CD14-positive monocyte (primary cell): ENCODE measurements at regions not wholly inside any gene's neighbourhood (a gene's known extent, or its start where the extent isn't known, plus 50 kb on each side); places are given as distances from the start of the nearest gene placed in this dataset.

Source experiments
- DNase-seq, 3 donors: peaks; one replicate each; pipeline ENCODE4 v3.0.0-alpha.2; 2011 to 2022
- H2AFZ ChIP-seq: 2 replicates; pipeline ENCODE4 v1.6.0; 2012; ENCODE audit warnings: mild to moderate bottlenecking, low read depth, low read length, inconsistent platforms; ENCODE audit not compliant: insufficient read depth, poor library complexity, severe bottlenecking
- H3K27ac ChIP-seq, 2 donors: 1 replicate in 1 of 2; 2 replicates in 1 of 2; pipeline ENCODE4 v1.5.1; 2012 to 2013; ENCODE audit warnings: low read length in 2 of 2, control low read depth in 1 of 2, inconsistent platforms in 1 of 2, low read depth in 1 of 2, mild to moderate bottlenecking in 1 of 2
- H3K27me3 ChIP-seq, 2 donors: one replicate each; pipeline versions ENCODE4 v1.6.0 to v1.6.1; 2011 to 2013; ENCODE audit warnings: low read length in 2 of 2; ENCODE audit not compliant: control insufficient read depth in 2 of 2, insufficient read depth in 2 of 2
- H3K36me3 ChIP-seq, 2 donors: replicated peaks in 1 of 2; 1 replicate in 1 of 2; 2 replicates in 1 of 2; pipeline versions ENCODE4 v1.5.1 to v1.6.1; 2012 to 2013; ENCODE audit warnings: low read length in 2 of 2, control low read depth in 1 of 2, inconsistent platforms in 1 of 2, mild to moderate bottlenecking in 1 of 2; ENCODE audit not compliant: insufficient read depth in 2 of 2, control insufficient read depth in 1 of 2
- H3K4me1 ChIP-seq, 2 donors: 1 replicate in 1 of 2; 2 replicates in 1 of 2; pipeline versions ENCODE4 v1.5.1 to v1.6.1; 2012 to 2013; ENCODE audit warnings: low read length in 2 of 2, control low read depth in 1 of 2, inconsistent platforms in 1 of 2, mild to moderate bottlenecking in 1 of 2, moderate library complexity in 1 of 2; ENCODE audit not compliant: insufficient read depth in 2 of 2, control insufficient read depth in 1 of 2
- H3K4me2 ChIP-seq: replicated peaks from 2 replicates; pipeline ENCODE3; 2012; ENCODE audit warnings: low read length, moderate library complexity, mild to moderate bottlenecking; ENCODE audit not compliant: poor library complexity, severe bottlenecking; ENCODE audit errors: extremely low read depth
- H3K4me3 ChIP-seq, 3 experiments: fragments of 200-600 bp in 1 of 3; sonication (generic) in 1 of 3; replicated peaks in 1 of 3; 1 replicate in 2 of 3; 2 replicates in 1 of 3; pipeline ENCODE4 v1.5.1; 2011 to 2013; ENCODE audit warnings: low read length in 3 of 3, mild to moderate bottlenecking in 3 of 3, control low read depth in 2 of 3, low read depth in 2 of 3, inconsistent platforms in 1 of 3, moderate library complexity in 1 of 3
- H3K79me2 ChIP-seq: 2 replicates; pipeline ENCODE4 v1.6.0; 2012; ENCODE audit warnings: mild to moderate bottlenecking, control low read depth, inconsistent platforms, low read length, moderate library complexity; ENCODE audit not compliant: insufficient read depth
- H3K9ac ChIP-seq: 2 replicates; pipeline ENCODE4 v1.6.0; 2017; ENCODE audit warnings: low read length, mild to moderate bottlenecking; ENCODE audit not compliant: insufficient read depth, poor library complexity, severe bottlenecking
- H3K9me3 ChIP-seq, 2 donors: replicated peaks in 1 of 2; 1 replicate in 1 of 2; 2 replicates in 1 of 2; pipeline versions ENCODE4 v1.5.1 to v1.6.1; 2012 to 2013; ENCODE audit warnings: low read length in 2 of 2, control low read depth in 1 of 2; ENCODE audit not compliant: control insufficient read depth in 1 of 2, insufficient read depth in 1 of 2
- H4K20me1 ChIP-seq: 2 replicates; pipeline ENCODE4 v1.6.0; 2012; ENCODE audit warnings: mild to moderate bottlenecking, low read length, control low read depth, moderate library complexity; ENCODE audit not compliant: insufficient read depth
- H3K27ac Mint-ChIP-seq, 7 donors: one replicate each; pipeline ENCODE4 v1.8.0; 2020; ENCODE audit warnings: mild to moderate bottlenecking in 7 of 7, mixed read lengths in 7 of 7, moderate library complexity in 6 of 7, inconsistent platforms in 2 of 7
- H3K27me3 Mint-ChIP-seq, 3 donors: one replicate each; pipeline ENCODE4 v1.8.0; 2021 to 2022; ENCODE audit warnings: low read depth in 3 of 3, mild to moderate bottlenecking in 3 of 3, mixed read lengths in 3 of 3, moderate library complexity in 3 of 3, inconsistent platforms in 1 of 3
- H3K36me3 Mint-ChIP-seq, 2 donors: one replicate each; pipeline ENCODE4 v1.8.0; 2020; ENCODE audit warnings: mixed read lengths in 2 of 2, inconsistent platforms in 1 of 2, mild to moderate bottlenecking in 1 of 2
- H3K4me1 Mint-ChIP-seq: one replicate; pipeline ENCODE4 v1.8.0; 2020; ENCODE audit warnings: mild to moderate bottlenecking, mixed read lengths
- H3K4me3 Mint-ChIP-seq, 2 donors: one replicate each; pipeline ENCODE4 v1.8.0; 2020; ENCODE audit warnings: mild to moderate bottlenecking in 2 of 2, mixed read lengths in 2 of 2, moderate library complexity in 1 of 2
- H3K9me3 Mint-ChIP-seq, 7 donors: one replicate each; pipeline ENCODE4 v1.8.0; 2020 to 2022; ENCODE audit warnings: mixed read lengths in 7 of 7, mild to moderate bottlenecking in 6 of 7, moderate library complexity in 6 of 7, inconsistent platforms in 2 of 7
- WGBS: methylation state at CpG from one replicate; pipeline ENCODE4 v1.1.5; 2013; ENCODE audit warnings: missing lambda C conversion rate; ENCODE audit not compliant: insufficient coverage; 5-methylcytosine and 5-hydroxymethylcytosine counted together
- intact Hi-C, 2 donors: fragments of 100-400 bp; cut with micrococcal nuclease; formaldehyde crosslinking; loops; one replicate each; pipeline versions ENCODE4 v1.15.0 to v1.15.1; 2023
- TF ChIP-seq, protein P1 (sequence below): fragments of 200-600 bp; IDR thresholded peaks from one replicate; pipeline ENCODE4 v1.8.0; 2022; ENCODE audit warnings: antibody characterized with exemption, mild to moderate bottlenecking

DNA sequence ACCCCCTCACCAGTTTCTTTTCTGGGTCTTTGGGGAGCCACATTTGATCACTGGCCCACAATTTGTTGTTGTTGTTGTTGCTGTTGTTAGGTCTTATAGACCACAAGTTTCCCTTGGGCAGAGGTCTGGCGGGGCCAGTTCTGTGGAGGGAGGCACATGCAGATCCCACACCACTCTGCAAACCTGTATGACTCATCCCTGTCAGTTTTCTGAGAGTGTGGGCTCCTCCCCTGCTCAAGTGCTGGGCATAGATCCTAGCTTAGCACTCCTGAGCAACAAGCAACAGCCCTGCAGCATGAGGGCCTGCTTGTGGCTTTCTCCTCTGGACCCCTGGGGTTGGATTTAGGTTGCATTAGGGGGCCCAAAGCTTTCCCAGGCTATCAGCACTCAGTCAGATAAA is 411.1 kb upstream of the HTR1E start:
- Histone ChIP-seq H3K79me2 (no peaks in the 10 kb centered on the region), H3K4me2 (no peak overlapping the region), H3K4me1 (no peaks in the 10 kb centered on the region), H3K9ac (no peak overlapping the region), H4K20me1 (no peaks in the 10 kb centered on the region), H3K27me3 (no peaks in the 10 kb centered on the region), H3K9me3 (peaks cover 13 to 34% of the 10 kb centered on the region in 2 donors), H3K4me3 (no peak overlapping the region), H3K36me3 (no peaks in the 10 kb centered on the region), H3K27ac (no peak overlapping the region), H2AFZ (no peak overlapping the region)
- WGBS: no CpG with 5 or more reads among the region's 1 CpG
- Mint-ChIP-seq H3K9me3 (peaks cover 4 to 21% (median 12%) of the 10 kb centered on the region in 7 donors), H3K36me3 (no peaks in the 10 kb centered on the region), H3K4me3 (no peak overlapping the region), H3K27me3 (no peaks in the 10 kb centered on the region), H3K27ac (no peak overlapping the region), H3K4me1 (no peaks in the 10 kb centered on the region)
- TF ChIP-seq, protein P1, sequence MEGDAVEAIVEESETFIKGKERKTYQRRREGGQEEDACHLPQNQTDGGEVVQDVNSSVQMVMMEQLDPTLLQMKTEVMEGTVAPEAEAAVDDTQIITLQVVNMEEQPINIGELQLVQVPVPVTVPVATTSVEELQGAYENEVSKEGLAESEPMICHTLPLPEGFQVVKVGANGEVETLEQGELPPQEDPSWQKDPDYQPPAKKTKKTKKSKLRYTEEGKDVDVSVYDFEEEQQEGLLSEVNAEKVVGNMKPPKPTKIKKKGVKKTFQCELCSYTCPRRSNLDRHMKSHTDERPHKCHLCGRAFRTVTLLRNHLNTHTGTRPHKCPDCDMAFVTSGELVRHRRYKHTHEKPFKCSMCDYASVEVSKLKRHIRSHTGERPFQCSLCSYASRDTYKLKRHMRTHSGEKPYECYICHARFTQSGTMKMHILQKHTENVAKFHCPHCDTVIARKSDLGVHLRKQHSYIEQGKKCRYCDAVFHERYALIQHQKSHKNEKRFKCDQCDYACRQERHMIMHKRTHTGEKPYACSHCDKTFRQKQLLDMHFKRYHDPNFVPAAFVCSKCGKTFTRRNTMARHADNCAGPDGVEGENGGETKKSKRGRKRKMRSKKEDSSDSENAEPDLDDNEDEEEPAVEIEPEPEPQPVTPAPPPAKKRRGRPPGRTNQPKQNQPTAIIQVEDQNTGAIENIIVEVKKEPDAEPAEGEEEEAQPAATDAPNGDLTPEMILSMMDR: no peak
- DNase-seq: no peak
- intact Hi-C loops: no loop called here

DNA sequence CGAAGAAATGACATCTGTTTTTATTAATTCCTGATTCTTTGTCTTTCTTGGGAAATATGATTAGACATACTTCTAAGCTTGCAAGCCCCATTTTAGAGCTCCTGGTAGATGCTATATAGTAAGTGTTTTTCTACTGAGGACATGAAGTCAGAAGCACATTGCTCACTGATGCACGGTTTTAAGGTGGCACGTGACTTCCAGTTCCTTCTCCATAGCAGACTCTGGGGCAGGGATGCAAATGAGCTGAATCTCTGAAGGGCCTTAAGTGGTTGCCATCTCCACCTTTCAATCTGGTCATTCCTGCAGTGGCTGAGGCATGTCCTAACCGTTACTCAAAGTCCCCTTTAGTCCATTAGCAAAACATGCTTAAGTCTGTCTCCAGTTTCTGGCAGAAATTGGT is 421.2 kb upstream of the HTR1E start:
- TF ChIP-seq, protein P1: no peak
- no peak overlapping the region for H3K4me2 ChIP-seq
- H2AFZ ChIP-seq: no peak overlapping the region
- H3K79me2 ChIP-seq: no peaks in the 10 kb centered on the region
- no peaks in the 10 kb centered on the region for H4K20me1 ChIP-seq
- WGBS: 74% methylated on average over 3 of the region's 4 CpGs
- no peaks in the 10 kb centered on the region for H3K4me1 Mint-ChIP-seq
- no peak overlapping the region for H3K27ac Mint-ChIP-seq
- no peak overlapping the region for H3K27ac ChIP-seq
- no peak overlapping the region for H3K9ac ChIP-seq
- no peak overlapping the region for H3K4me3 Mint-ChIP-seq
- H3K4me1 ChIP-seq: no peaks in the 10 kb centered on the region
- H3K9me3 ChIP-seq: peaks cover 4 to 7% of the 10 kb centered on the region in 2 donors
- H3K27me3 Mint-ChIP-seq: no peaks in the 10 kb centered on the region
- H3K4me3 ChIP-seq: no peak overlapping the region
- intact Hi-C loops: no loop called here
- DNase-seq: no peak
- peaks cover 0 to 10% (median 4%) of the 10 kb centered on the region in 7 donors for H3K9me3 Mint-ChIP-seq
- no peaks in the 10 kb centered on the region for H3K36me3 ChIP-seq
- H3K36me3 Mint-ChIP-seq: no peaks in the 10 kb centered on the region
- H3K27me3 ChIP-seq: no peaks in the 10 kb centered on the region
